Activated CD8-positive, alpha-beta memory T cell treated with anti-CD3 and anti-CD28 coated beads, Interleukin-2, amount 10 ng/mL, durations not matched to agents 7 days and 5 days (primary cell): ENCODE measurements at regions not wholly inside any gene's neighbourhood (a gene's known extent, or its start where the extent isn't known, plus 50 kb on each side); places are given as distances from the start of the nearest gene placed in this dataset.
"Not testable (repeated sequence)": the region's sequence is repeated elsewhere in the genome, so short reads cannot be mapped to it uniquely, and the experiment has no call there.

Source experiments
- ATAC-seq: fragments of 150-1000 bp; cut with Tn5 transposase; one replicate; pipeline ENCODE4 v1.10.0; 2021; ENCODE audit warnings: moderate library complexity
- CTCF ChIA-PET: fragments of 350-600 bp; sonication (Branson Sonifier 250); formaldehyde crosslinking; loops from one replicate; lab custom pipeline; 2021; ENCODE audit warnings: antibody characterized with exemption; lab: Charles Lee
- DNase-seq: peaks from one replicate; pipeline ENCODE4 v3.0.0-alpha.2; 2020
- H3K27ac Mint-ChIP-seq: one replicate; pipeline ENCODE4 v1.8.0; 2021; ENCODE audit warnings: mild to moderate bottlenecking, mixed read lengths
- H3K27me3 Mint-ChIP-seq: one replicate; pipeline ENCODE4 v1.8.0; 2021; ENCODE audit warnings: mixed read lengths
- H3K36me3 Mint-ChIP-seq: one replicate; pipeline ENCODE4 v1.8.0; 2021; ENCODE audit warnings: mild to moderate bottlenecking, mixed read lengths
- H3K4me1 Mint-ChIP-seq: one replicate; pipeline ENCODE4 v1.8.0; 2021; ENCODE audit warnings: mixed read lengths
- H3K4me3 Mint-ChIP-seq: one replicate; pipeline ENCODE4 v1.8.0; 2021; ENCODE audit warnings: mild to moderate bottlenecking, moderate library complexity, mixed read lengths
- H3K9me3 Mint-ChIP-seq: one replicate; pipeline ENCODE4 v1.8.0; 2022; ENCODE audit warnings: low read depth, mixed read lengths

GRCh38 chr9:16275795-16276624 lies 594.5 kb downstream of the BNC2 start:
- Mint-ChIP-seq H3K36me3 (no peaks in the 10 kb centered on the region), H3K27me3 (no peaks in the 10 kb centered on the region), H3K27ac (no peak overlapping the region), H3K9me3 (no peaks in the 10 kb centered on the region), H3K4me3 (no peak overlapping the region), H3K4me1 (no peaks in the 10 kb centered on the region)
- CTCF ChIA-PET: no interaction called here
- DNase-seq: no peak
- no peak for ATAC-seq

DNA sequence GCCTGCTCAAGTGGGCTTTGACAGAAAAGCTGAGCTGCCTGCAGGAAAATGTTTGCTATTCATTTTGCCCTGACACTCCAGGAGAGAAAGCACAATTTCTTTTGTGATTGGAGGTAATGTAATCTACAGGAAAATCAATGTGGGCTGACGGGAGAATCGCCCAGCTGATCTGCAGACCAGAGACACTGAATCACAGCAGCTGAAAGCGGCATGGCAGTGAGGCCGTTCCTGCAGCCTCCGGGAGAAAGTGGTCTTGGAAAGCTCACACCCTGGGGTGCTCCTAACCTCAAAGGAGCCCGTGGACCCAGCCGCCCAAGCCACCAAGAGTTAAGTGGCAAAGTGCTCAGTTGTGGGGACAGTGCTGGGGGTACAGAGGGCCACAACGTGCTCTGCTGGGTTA lies 593.6 kb downstream of the BNC2 start:
- Mint-ChIP-seq H3K36me3 (no peaks in the 10 kb centered on the region), H3K27ac (no peak overlapping the region), H3K4me3 (no peak overlapping the region), H3K27me3 (no peaks in the 10 kb centered on the region), H3K9me3 (no peaks in the 10 kb centered on the region), H3K4me1 (no peaks in the 10 kb centered on the region)
- CTCF ChIA-PET: no interaction called here
- no peak for DNase-seq
- ATAC-seq: no peak

- ATAC-seq (no peak), DNase-seq (no peak)
- no peak overlapping the region for H3K27ac Mint-ChIP-seq
- no peaks in the 10 kb centered on the region for H3K4me1 Mint-ChIP-seq
- no peaks in the 10 kb centered on the region for H3K36me3 Mint-ChIP-seq
- CTCF ChIA-PET: no interaction called here
- H3K4me3 Mint-ChIP-seq: no peak overlapping the region
- no peaks in the 10 kb centered on the region for H3K27me3 Mint-ChIP-seq
- no peaks in the 10 kb centered on the region for H3K9me3 Mint-ChIP-seq
Measured at GRCh38 chr9:16277471-16277960, 593.0 kb downstream of the BNC2 start.

DNA sequence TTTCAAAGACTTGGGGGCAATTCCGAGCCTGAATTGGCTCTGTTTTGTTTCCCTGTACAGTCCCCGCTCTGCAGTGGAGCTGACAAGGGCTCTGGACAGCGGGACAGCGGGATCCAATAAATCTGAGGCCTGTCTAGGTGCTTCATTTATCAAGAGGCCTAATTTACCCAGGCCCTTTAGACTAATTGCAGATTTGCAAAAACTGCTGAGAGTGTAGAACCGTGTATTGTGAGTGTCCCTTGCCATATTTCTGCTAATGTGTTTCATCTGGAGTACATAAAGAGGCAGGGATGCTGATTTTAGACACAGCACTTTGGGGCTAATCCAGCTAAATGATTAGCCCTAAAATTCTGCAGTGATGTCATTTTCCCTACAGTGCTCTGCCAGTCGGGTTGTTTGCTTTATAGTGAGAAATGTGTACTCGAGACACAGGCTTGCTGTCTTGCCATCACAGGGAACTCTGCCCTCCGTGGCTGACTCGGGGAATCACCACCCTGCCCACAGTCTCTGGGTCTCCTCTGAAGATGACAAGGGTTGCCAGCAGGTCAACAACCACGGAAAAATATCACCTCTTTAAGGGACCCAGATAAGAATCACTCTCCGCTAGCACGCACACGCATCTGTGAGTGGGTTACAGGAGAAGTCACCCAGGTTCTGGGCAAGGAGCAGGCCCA lies 592.0 kb downstream of the BNC2 start:
- H3K27ac Mint-ChIP-seq: no peak overlapping the region
- H3K36me3 Mint-ChIP-seq: no peaks in the 10 kb centered on the region
- no peak overlapping the region for H3K4me3 Mint-ChIP-seq
- H3K4me1 Mint-ChIP-seq: no peaks in the 10 kb centered on the region
- CTCF ChIA-PET: no interaction called here
- H3K27me3 Mint-ChIP-seq: no peaks in the 10 kb centered on the region
- DNase-seq (no peak), ATAC-seq (no peak)
- H3K9me3 Mint-ChIP-seq: no peaks in the 10 kb centered on the region

GRCh38 chr9:16281707-16282106 lies 588.8 kb downstream of the BNC2 start:
- Mint-ChIP-seq H3K9me3 (no peaks in the 10 kb centered on the region), H3K4me3 (no peak overlapping the region), H3K36me3 (no peaks in the 10 kb centered on the region), H3K27me3 (no peaks in the 10 kb centered on the region), H3K27ac (no peak overlapping the region), H3K4me1 (no peaks in the 10 kb centered on the region)
- ATAC-seq (no peak), DNase-seq (no peak)
- CTCF ChIA-PET: no interaction called here

- no peak for DNase-seq
- Mint-ChIP-seq H3K4me1 (no peaks in the 10 kb centered on the region), H3K27ac (no peak overlapping the region), H3K4me3 (no peak overlapping the region), H3K27me3 (no peaks in the 10 kb centered on the region), H3K9me3 (no peaks in the 10 kb centered on the region), H3K36me3 (no peaks in the 10 kb centered on the region)
- CTCF ChIA-PET: no interaction called here
- no peak for ATAC-seq
Measured at GRCh38 chr9:16282216-16282615, 588.3 kb downstream of the BNC2 start.

DNA sequence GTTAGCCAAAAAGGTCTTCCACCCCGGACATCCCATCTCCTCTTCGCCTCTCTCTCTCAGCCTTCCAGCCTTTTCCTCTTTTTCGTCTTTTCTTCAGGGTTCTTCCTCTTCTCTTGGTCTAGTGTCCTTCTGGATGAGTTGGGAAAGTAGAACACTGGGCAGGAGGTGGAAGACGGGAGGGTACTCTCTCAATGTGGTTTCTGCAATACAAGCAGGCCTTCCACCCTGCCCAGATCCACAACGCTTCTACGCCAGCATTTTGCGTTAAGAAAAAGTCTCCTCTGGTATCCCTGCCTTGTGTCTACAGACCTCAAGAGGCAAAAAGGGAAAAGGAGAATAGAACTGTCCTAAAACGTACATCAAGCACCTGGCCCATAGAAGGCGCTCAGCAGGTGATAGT lies 587.8 kb downstream of the BNC2 start:
- no peaks in the 10 kb centered on the region for H3K36me3 Mint-ChIP-seq
- H3K4me1 Mint-ChIP-seq: no peaks in the 10 kb centered on the region
- no peak overlapping the region for H3K4me3 Mint-ChIP-seq
- CTCF ChIA-PET: no interaction called here
- DNase-seq: no peak
- H3K27ac Mint-ChIP-seq: no peak overlapping the region
- no peak for ATAC-seq
- H3K27me3 Mint-ChIP-seq: no peaks in the 10 kb centered on the region
- H3K9me3 Mint-ChIP-seq: no peaks in the 10 kb centered on the region

DNA sequence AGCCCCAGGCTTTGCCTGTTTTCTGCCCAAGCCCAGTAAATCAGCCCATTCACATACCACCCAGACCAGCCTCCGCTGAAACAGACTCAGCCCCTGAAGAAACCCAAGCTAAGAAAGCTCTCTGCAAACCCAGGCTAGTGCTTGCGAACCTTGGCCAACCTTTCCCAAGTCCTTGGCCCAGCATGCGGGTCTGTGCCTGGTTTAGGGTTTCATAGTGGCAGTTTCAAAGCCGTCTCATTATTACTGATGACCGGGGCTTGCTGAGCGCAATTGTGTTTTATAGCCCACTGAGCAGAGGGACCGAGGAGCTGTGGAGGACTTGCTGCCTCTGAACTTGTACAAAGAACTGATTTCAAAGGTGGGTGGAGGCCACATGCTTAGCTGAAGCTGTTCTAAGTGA lies 584.3 kb downstream of the BNC2 start:
- DNase-seq: no peak
- Mint-ChIP-seq H3K4me3 (no peak overlapping the region), H3K27me3 (no peaks in the 10 kb centered on the region)

DNA sequence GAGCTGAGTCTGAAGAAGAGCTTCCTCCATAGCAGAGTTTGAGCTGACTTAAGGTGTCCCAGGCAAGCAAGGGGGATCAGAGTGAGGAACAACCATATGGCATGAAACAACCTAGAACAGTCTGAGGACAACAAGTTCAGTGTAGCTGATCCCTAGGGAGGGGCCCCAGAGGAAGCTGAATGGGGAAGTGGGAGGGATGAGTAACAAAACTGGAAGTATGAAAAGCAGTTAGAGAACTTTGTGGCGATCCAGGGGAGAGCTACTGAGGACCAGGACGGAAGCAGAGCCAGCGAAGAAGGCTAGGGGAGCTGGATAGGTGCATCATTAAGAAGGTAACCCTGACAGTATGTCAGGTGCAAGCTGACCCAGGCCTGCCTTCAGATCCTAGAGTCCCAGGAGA lies 580.8 kb downstream of the BNC2 start:
- Mint-ChIP-seq H3K36me3 (no peaks in the 10 kb centered on the region), H3K27me3 (no peaks in the 10 kb centered on the region), H3K27ac (no peak overlapping the region), H3K4me3 (no peak overlapping the region), H3K4me1 (no peaks in the 10 kb centered on the region), H3K9me3 (no peaks in the 10 kb centered on the region)
- ATAC-seq (no peak), DNase-seq (no peak)
- CTCF ChIA-PET: no interaction called here

More for the DNA sequence above, 584.3 kb downstream of the BNC2 start:
- no peaks in the 10 kb centered on the region for H3K4me1 Mint-ChIP-seq
- ATAC-seq: no peak
- no peak overlapping the region for H3K27ac Mint-ChIP-seq
- H3K9me3 Mint-ChIP-seq: no peaks in the 10 kb centered on the region
- H3K36me3 Mint-ChIP-seq: no peaks in the 10 kb centered on the region
- CTCF ChIA-PET: no interaction called here

GRCh38 chr9:16290169-16290568 lies 580.3 kb downstream of the BNC2 start:
- no peak overlapping the region for H3K27ac Mint-ChIP-seq
- DNase-seq (no peak), ATAC-seq (no peak)
- CTCF ChIA-PET: no interaction called here
- H3K36me3 Mint-ChIP-seq: no peaks in the 10 kb centered on the region
- no peaks in the 10 kb centered on the region for H3K4me1 Mint-ChIP-seq
- H3K9me3 Mint-ChIP-seq: no peaks in the 10 kb centered on the region
- no peaks in the 10 kb centered on the region for H3K27me3 Mint-ChIP-seq
- no peak overlapping the region for H3K4me3 Mint-ChIP-seq

- CTCF ChIA-PET: no interaction called here
- H3K4me1 Mint-ChIP-seq: no peaks in the 10 kb centered on the region
- no peak overlapping the region for H3K27ac Mint-ChIP-seq
- no peak for DNase-seq
- no peaks in the 10 kb centered on the region for H3K9me3 Mint-ChIP-seq
- H3K36me3 Mint-ChIP-seq: no peaks in the 10 kb centered on the region
- ATAC-seq: no peak
- H3K4me3 Mint-ChIP-seq: no peak overlapping the region
- no peaks in the 10 kb centered on the region for H3K27me3 Mint-ChIP-seq
Measured at GRCh38 chr9:16291921-16292320, 578.5 kb downstream of the BNC2 start.

DNA sequence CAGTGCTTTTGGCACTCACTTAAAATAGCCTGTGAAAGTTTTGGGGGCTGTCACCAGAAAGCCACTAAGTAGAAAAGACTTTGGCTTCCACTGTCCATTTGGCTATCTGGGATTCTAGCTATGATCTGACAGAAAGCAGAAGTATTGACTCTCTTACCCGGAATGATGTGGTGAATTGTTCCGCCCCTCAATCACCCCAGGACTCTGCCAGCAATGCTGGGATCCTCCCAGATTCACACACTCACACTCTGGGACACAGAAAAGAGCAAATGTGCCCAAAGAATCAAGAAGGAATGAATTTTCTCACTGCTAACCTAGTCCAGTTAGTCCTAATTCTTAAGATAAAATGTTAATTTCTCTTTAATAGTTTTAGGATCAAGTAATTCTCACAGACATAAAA lies 576.9 kb downstream of the BNC2 start:
- Mint-ChIP-seq H3K4me3 (no peak overlapping the region), H3K27ac (no peak overlapping the region)
- CTCF ChIA-PET: no interaction called here

GRCh38 chr9:16294133-16294770 lies 576.2 kb downstream of the BNC2 start:
- Mint-ChIP-seq H3K36me3 (no peaks in the 10 kb centered on the region), H3K9me3 (peaks cover 5% of the 10 kb centered on the region), H3K4me3 (no peak overlapping the region), H3K27me3 (no peaks in the 10 kb centered on the region), H3K27ac (no peak overlapping the region), H3K4me1 (no peaks in the 10 kb centered on the region)
- no peak for ATAC-seq
- CTCF ChIA-PET: no interaction called here
- no peak for DNase-seq

More for the DNA sequence above, 576.9 kb downstream of the BNC2 start:
- H3K36me3 Mint-ChIP-seq: no peaks in the 10 kb centered on the region
- H3K27me3 Mint-ChIP-seq: no peaks in the 10 kb centered on the region
- no peaks in the 10 kb centered on the region for H3K4me1 Mint-ChIP-seq
- peaks cover 5% of the 10 kb centered on the region for H3K9me3 Mint-ChIP-seq
- no peak for ATAC-seq
- no peak for DNase-seq

DNA sequence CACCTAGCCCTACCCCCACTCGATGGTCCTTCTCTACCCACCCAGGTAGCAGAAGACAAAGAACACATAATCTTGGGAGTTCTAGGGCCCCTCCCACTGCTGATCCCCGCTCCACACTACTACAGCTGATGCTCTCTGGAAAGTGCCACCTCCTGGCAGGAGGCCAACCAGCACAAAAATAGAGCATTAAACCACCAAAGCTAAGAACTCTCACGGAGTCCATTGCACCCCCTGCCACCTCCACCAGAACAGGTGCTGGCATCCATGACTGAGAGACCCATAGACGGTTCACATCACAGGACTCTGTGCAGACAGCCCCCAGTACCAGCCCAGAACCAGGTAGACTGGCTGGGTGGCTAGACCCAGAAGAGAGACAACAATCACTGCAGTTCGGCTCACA lies 575.5 kb downstream of the BNC2 start:
- H3K27ac Mint-ChIP-seq, H3K9me3 Mint-ChIP-seq, H3K4me1 Mint-ChIP-seq, H3K27me3 Mint-ChIP-seq, H3K4me3 Mint-ChIP-seq, H3K36me3 Mint-ChIP-seq, DNase-seq, CTCF ChIA-PET, ATAC-seq: not testable (repeated sequence)
